OCI-LY7 (cell line): ENCODE measurements at regions not wholly inside any gene's neighbourhood (a gene's known extent, or its start where the extent isn't known, plus 50 kb on each side); places are given as distances from the start of the nearest gene placed in this dataset.

ENCODE experiments used
- CTCF ChIP-seq: fragments of 200-600 bp; sonication (generic); conservative IDR thresholded peaks from 2 replicates; pipeline ENCODE4 v1.5.1; 2014; ENCODE audit warnings: mild to moderate bottlenecking, antibody characterized with exemption, low read length, moderate library complexity, mixed read lengths
- EZH2phosphoT487 ChIP-seq: fragments of 200-600 bp; sonication (generic); IDR thresholded peaks from 2 replicates; pipeline ENCODE4 v1.6.1; 2018; ENCODE audit warnings: low read depth, borderline replicate concordance, mild to moderate bottlenecking, mixed run types, antibody characterized with exemption, low read length, moderate library complexity, mixed read lengths

- TF ChIP-seq EZH2phosphoT487 (no peak), CTCF (no peak)
Measured at GRCh38 chr5:74382987-74383593, 257.4 kb downstream of the ENC1 start.
